ENCODE measurements at regions not wholly inside any gene's neighbourhood (a gene's known extent, or its start where the extent isn't known, plus 50 kb on each side); places are given as distances from the start of the nearest gene placed in this dataset.

GRCh38 chr6:164665328-164665727, 644.1 kb downstream of the C6orf118 start:
- no peaks in the 10 kb centered on the region for H3F3A ChIP-seq (ENCODE audit: insufficient read depth)
- H3K9me3 ChIP-seq (ENCODE audit: insufficient read depth, low read length) = no peaks in the 10 kb centered on the region
- H3K4me3 ChIP-seq (ENCODE audit: insufficient read depth, low read length, poor library complexity, severe bottlenecking) = no peak overlapping the region
- H3K4me2 ChIP-seq (ENCODE audit: low read depth, low read length, poor library complexity, severe bottlenecking) = no peak overlapping the region
- no peak for TF ChIP-seq EZH2phosphoT487 (conservative IDR thresholded peaks at IDR 0.05; ENCODE audit: low read length)
- TF ChIP-seq, protein P1, sequence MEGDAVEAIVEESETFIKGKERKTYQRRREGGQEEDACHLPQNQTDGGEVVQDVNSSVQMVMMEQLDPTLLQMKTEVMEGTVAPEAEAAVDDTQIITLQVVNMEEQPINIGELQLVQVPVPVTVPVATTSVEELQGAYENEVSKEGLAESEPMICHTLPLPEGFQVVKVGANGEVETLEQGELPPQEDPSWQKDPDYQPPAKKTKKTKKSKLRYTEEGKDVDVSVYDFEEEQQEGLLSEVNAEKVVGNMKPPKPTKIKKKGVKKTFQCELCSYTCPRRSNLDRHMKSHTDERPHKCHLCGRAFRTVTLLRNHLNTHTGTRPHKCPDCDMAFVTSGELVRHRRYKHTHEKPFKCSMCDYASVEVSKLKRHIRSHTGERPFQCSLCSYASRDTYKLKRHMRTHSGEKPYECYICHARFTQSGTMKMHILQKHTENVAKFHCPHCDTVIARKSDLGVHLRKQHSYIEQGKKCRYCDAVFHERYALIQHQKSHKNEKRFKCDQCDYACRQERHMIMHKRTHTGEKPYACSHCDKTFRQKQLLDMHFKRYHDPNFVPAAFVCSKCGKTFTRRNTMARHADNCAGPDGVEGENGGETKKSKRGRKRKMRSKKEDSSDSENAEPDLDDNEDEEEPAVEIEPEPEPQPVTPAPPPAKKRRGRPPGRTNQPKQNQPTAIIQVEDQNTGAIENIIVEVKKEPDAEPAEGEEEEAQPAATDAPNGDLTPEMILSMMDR (IDR thresholded peaks at IDR 0.05; ENCODE audit: insufficient read depth, low read length, poor library complexity, severe bottlenecking) = no peak
- no peaks in the 10 kb centered on the region for H3K9me2 ChIP-seq (replicated peaks; ENCODE audit: insufficient read depth, low read length)
- H3K27me3 ChIP-seq (ENCODE audit: low read length) = no peaks in the 10 kb centered on the region
- no peak overlapping the region for H3K9ac ChIP-seq (ENCODE audit: low read length)
- H3K36me3 ChIP-seq (ENCODE audit: low read length) = no peaks in the 10 kb centered on the region
- no peaks in the 10 kb centered on the region for H3K79me2 ChIP-seq (ENCODE audit: insufficient read depth, low read length)
- no peak overlapping the region for H3K27ac ChIP-seq (ENCODE audit: low read depth, low read length)
- no peaks in the 10 kb centered on the region for H4K20me1 ChIP-seq (ENCODE audit: low read depth, low read length)
- H2AFZ ChIP-seq (ENCODE audit: low read depth, low read length, severe bottlenecking) = no peak overlapping the region

- H3K27me3 ChIP-seq (ENCODE audit: low read length) = no peaks in the 10 kb centered on the region
- H3K9me3 ChIP-seq (ENCODE audit: insufficient read depth, low read length) = no peaks in the 10 kb centered on the region
- no peak for TF ChIP-seq EZH2phosphoT487 (conservative IDR thresholded peaks at IDR 0.05; ENCODE audit: low read length)
- TF ChIP-seq, protein P1 (IDR thresholded peaks at IDR 0.05; ENCODE audit: insufficient read depth, low read length, poor library complexity, severe bottlenecking) = no peak
- no peaks in the 10 kb centered on the region for H3K9me2 ChIP-seq (replicated peaks; ENCODE audit: insufficient read depth, low read length)
- no peaks in the 10 kb centered on the region for H4K20me1 ChIP-seq (ENCODE audit: low read depth, low read length)
- no peak overlapping the region for H3K4me3 ChIP-seq (ENCODE audit: insufficient read depth, low read length, poor library complexity, severe bottlenecking)
- H3K36me3 ChIP-seq (ENCODE audit: low read length) = no peaks in the 10 kb centered on the region
- H3K79me2 ChIP-seq (ENCODE audit: insufficient read depth, low read length) = no peaks in the 10 kb centered on the region
- H3K4me2 ChIP-seq (ENCODE audit: low read depth, low read length, poor library complexity, severe bottlenecking) = no peak overlapping the region
- H2AFZ ChIP-seq (ENCODE audit: low read depth, low read length, severe bottlenecking) = no peak overlapping the region
- no peak overlapping the region for H3K9ac ChIP-seq (ENCODE audit: low read length)
- H3K27ac ChIP-seq (ENCODE audit: low read depth, low read length) = no peak overlapping the region
- no peaks in the 10 kb centered on the region for H3F3A ChIP-seq (ENCODE audit: insufficient read depth)
Observed at GRCh38 chr6:164663634-164664033, 645.8 kb downstream of the C6orf118 start.

DNA sequence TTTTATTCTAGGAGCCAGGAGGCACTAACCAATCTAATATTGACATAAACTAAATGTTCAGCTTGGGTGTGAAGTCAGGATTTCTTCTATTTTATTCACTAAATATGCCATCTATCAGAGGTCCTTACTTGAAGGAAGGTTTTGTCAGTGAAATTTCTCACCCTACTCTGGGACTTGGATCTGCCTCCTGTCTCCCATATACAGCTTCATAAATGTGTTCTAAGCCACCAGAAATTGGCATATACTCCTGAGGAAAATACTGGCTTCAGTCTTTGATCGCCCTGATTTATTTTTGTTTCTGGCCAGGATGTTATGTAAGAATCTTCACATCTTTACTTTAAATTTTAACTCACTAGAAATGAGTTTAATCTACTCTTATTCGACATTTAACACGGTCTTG, 647.7 kb downstream of the C6orf118 start:
- Histone ChIP-seq H3K27me3 (ENCODE audit: low read length) (no peaks in the 10 kb centered on the region), H3K27ac (ENCODE audit: low read depth, low read length) (no peak overlapping the region), H3K9ac (ENCODE audit: low read length) (no peak overlapping the region), H3K4me3 (ENCODE audit: insufficient read depth, low read length, poor library complexity, severe bottlenecking) (no peak overlapping the region), H2AFZ (ENCODE audit: low read depth, low read length, severe bottlenecking) (no peak overlapping the region), H3K4me2 (ENCODE audit: low read depth, low read length, poor library complexity, severe bottlenecking) (no peak overlapping the region), H3K9me3 (ENCODE audit: insufficient read depth, low read length) (no peaks in the 10 kb centered on the region), H3K36me3 (ENCODE audit: low read length) (no peaks in the 10 kb centered on the region), H3F3A (ENCODE audit: insufficient read depth) (no peaks in the 10 kb centered on the region), H3K9me2 (replicated peaks; ENCODE audit: insufficient read depth, low read length) (no peaks in the 10 kb centered on the region), H4K20me1 (ENCODE audit: low read depth, low read length) (no peaks in the 10 kb centered on the region), H3K79me2 (ENCODE audit: insufficient read depth, low read length) (no peaks in the 10 kb centered on the region)
- TF ChIP-seq EZH2phosphoT487 (conservative IDR thresholded peaks at IDR 0.05; ENCODE audit: low read length) = no peak
- TF ChIP-seq, protein P1 (IDR thresholded peaks at IDR 0.05; ENCODE audit: insufficient read depth, low read length, poor library complexity, severe bottlenecking) = no peak
